Vagina (tissue), 2 donors: ENCODE measurements at regions not wholly inside any gene's neighbourhood (a gene's known extent, or its start where the extent isn't known, plus 50 kb on each side); places are given as distances from the start of the nearest gene placed in this dataset.

Experiments used
- CTCF ChIP-seq, 3 experiments: fragments of 450-650 bp in 2 of 3; fragments of 200-600 bp in 1 of 3; sonication (generic) in 1 of 3; IDR thresholded peaks; one replicate each; pipeline ENCODE4 v1.5.1; 2017 to 2019; ENCODE audit warnings: antibody characterized with exemption in 3 of 3, mild to moderate bottlenecking in 2 of 3, moderate library complexity in 2 of 3
- POLR2A ChIP-seq, 2 donors: fragments of 450-650 bp; IDR thresholded peaks; one replicate each; pipeline ENCODE4 v1.6.1; 2017; ENCODE audit warnings: antibody characterized with exemption in 2 of 2, mild to moderate bottlenecking in 2 of 2, moderate library complexity in 2 of 2
- POLR2AphosphoS5 ChIP-seq, 2 donors: sonication (generic); formaldehyde crosslinking; IDR thresholded peaks; one replicate each; pipeline ENCODE4 v1.9.0; 2017; ENCODE audit warnings: antibody characterized with exemption in 2 of 2, mild to moderate bottlenecking in 2 of 2, low read depth in 1 of 2; ENCODE audit not compliant: insufficient read depth in 1 of 2

GRCh38 chr12:69028941-69029729 is 96.2 kb upstream of the CPM start:
- TF ChIP-seq CTCF (IDR thresholded peaks at IDR 0.05) (no peak), POLR2A (IDR thresholded peaks at IDR 0.05) (no peak), POLR2AphosphoS5 (IDR thresholded peaks at IDR 0.05; ENCODE audit: insufficient read depth in 1 of 2, low read depth in 1 of 2) (no peak)
